Heart left ventricle (tissue), 16 donors: ENCODE measurements at regions not wholly inside any gene's neighbourhood (a gene's known extent, or its start where the extent isn't known, plus 50 kb on each side); places are given as distances from the start of the nearest gene placed in this dataset.

Experiments used
- ATAC-seq, 4 donors: fragments of 200-7000 bp; cut with Tn5 transposase; one replicate each; pipeline ENCODE4 v1.9.1; 2020 to 2022; ENCODE audit warnings: moderate library complexity in 4 of 4, mild to moderate bottlenecking in 3 of 4, moderate number of reproducible peaks in 1 of 4
- DNase-seq, 5 donors: peaks; one replicate each; pipeline ENCODE4 v3.0.0-alpha.2; 2020
- H3K27ac ChIP-seq, 12 donors: fragments of 200-600 bp; sonication (generic) in 4 of 12; one replicate each; pipeline versions ENCODE4 v1.5.0 to v1.8.0; 2016 to 2022; ENCODE audit warnings: mild to moderate bottlenecking in 2 of 12
- H3K27me3 ChIP-seq, 9 donors: fragments of 200-600 bp; sonication (generic) in 2 of 9; one replicate each; pipeline versions ENCODE4 v1.5.1 to v1.8.0; 2016 to 2022; ENCODE audit warnings: mild to moderate bottlenecking in 3 of 9
- H3K36me3 ChIP-seq, 9 donors: fragments of 200-600 bp; sonication (generic) in 2 of 9; one replicate each; pipeline versions ENCODE4 v1.5.0 to v1.8.0; 2018 to 2022; ENCODE audit warnings: mild to moderate bottlenecking in 2 of 9
- H3K4me1 ChIP-seq, 12 donors: fragments of 200-600 bp; sonication (generic) in 4 of 12; one replicate each; pipeline versions ENCODE4 v1.5.0 to v1.8.0; 2016 to 2022; ENCODE audit warnings: mild to moderate bottlenecking in 3 of 12
- H3K4me3 ChIP-seq, 12 donors: fragments of 200-600 bp; sonication (generic) in 4 of 12; one replicate each; pipeline versions ENCODE4 v1.5.0 to v1.8.0; 2017 to 2022; ENCODE audit warnings: mild to moderate bottlenecking in 9 of 12, moderate library complexity in 4 of 12
- H3K9me3 ChIP-seq, 12 donors: fragments of 200-600 bp; sonication (generic) in 4 of 12; one replicate each; pipeline versions ENCODE4 v1.5.0 to v1.8.0; 2016 to 2022; ENCODE audit warnings: mild to moderate bottlenecking in 1 of 12
- CTCF ChIP-seq, 12 donors: fragments of 200-600 bp; sonication (generic) in 4 of 12; IDR thresholded peaks; one replicate each; pipeline versions ENCODE4 v1.5.0 to v1.8.0; 2018 to 2022; ENCODE audit warnings: antibody characterized with exemption in 12 of 12, mild to moderate bottlenecking in 5 of 12
- POLR2A ChIP-seq, 2 donors: fragments of 450-650 bp; IDR thresholded peaks; one replicate each; pipeline ENCODE4 v1.6.1; 2017; ENCODE audit warnings: antibody characterized with exemption in 2 of 2, mild to moderate bottlenecking in 2 of 2, moderate library complexity in 2 of 2
- WGBS, 4 donors: extraction: QIAGEN DNeasy Blood & Tissue Kit in 2 of 4; methylation state at CpG; one replicate each; pipeline versions ENCODE4 v1.1.5 to v1.1.7; 2013 to 2018; 5-methylcytosine and 5-hydroxymethylcytosine counted together
- intact Hi-C, 10 donors: fragments of 100-400 bp; cut with DNase I; formaldehyde crosslinking; loops; one replicate each; pipeline versions ENCODE4 v1.11.1 to v1.14.2; 2022
- donor health status: ischemic (EF 13 %, LVEDD 7.1; RV severe dilation, severe dysfunction).
- donor health status: healthy with polysubstance abuse.
- donor health status: DM: no; HTN: yes; CAD: no.
- donor health status: DM: no; HTN: no; CAD: no.
- donor health status: ischemic (EF 25% LVEDD 6.9; RV normal size, moderate dysfunction).
- donor health status: ischemic (EF 25% LVEDD 5.7; RV mildly dilated, moderate dysfunction).
- donor health status: healthy.
- donor health status: DM: yes; HTN: yes; CAD: no.
- donor health status: ischemic (EF 35%, LVEDD 5.7; RV mildly dilated, moderate dysfunction).
- donor health status: nonischemic (EF 11% LVEDD 7.7; RV severe dilation, severe dysfunction).
- donor health status: DM: yes; HTN: yes; CAD: no.
- donor health status: PGD.
- donor health status: ischemic (EF 29% LVEDD 5.4; RV normal size, mild dysfunction).
- donor health status: nonischemic (EF 23%, LVEDD 6.1; RV moderate dilation, normal function).

GRCh38 chr3:193829781-193830180 lies 236.8 kb downstream of the OPA1 start:
- TF ChIP-seq CTCF (IDR thresholded peaks at IDR 0.05) (no peak), POLR2A (IDR thresholded peaks at IDR 0.05) (no peak)
- Histone ChIP-seq H3K27ac (no peak overlapping the region), H3K4me1 (peaks cover 0 to 39% (median 14%) of the 10 kb centered on the region in 12 donors), H3K9me3 (no peaks in the 10 kb centered on the region), H3K36me3 (no peaks in the 10 kb centered on the region), H3K4me3 (no peak overlapping the region), H3K27me3 (no peaks in the 10 kb centered on the region)
- 84 to 89% (median 87%) methylated on average over 5 of the region's 5 CpGs for whole genome bisulfite sequencing, 4 donors
- ATAC-seq (no peak), DNase-seq (no peak)
- intact Hi-C loops = no loop called here

- H3K27me3 ChIP-seq = peaks cover 0 to 6% (median 0%) of the 10 kb centered on the region in 9 donors
- intact Hi-C loops = no loop called here
- WGBS, 4 donors = 93 to 100% (median 97%) methylated on average over 8 of the region's 8 CpGs
Observed at GRCh38 chr3:193830791-193831191, 237.8 kb downstream of the OPA1 start.

GRCh38 chr3:193831495-193832455 lies 238.8 kb downstream of the OPA1 start:
- Histone ChIP-seq H3K36me3 (no peaks in the 10 kb centered on the region), H3K4me1 (peaks cover 0 to 34% (median 13%) of the 10 kb centered on the region in 12 donors), H3K9me3 (no peaks in the 10 kb centered on the region), H3K27me3 (peaks cover 0 to 6% (median 0%) of the 10 kb centered on the region in 9 donors), H3K27ac (peak overlapping the region in 1 of 12 donors; percentile 52), H3K4me3 (no peak overlapping the region)
- ATAC-seq (peak in 3 of 4 donors; percentile 20 to 63 (median 62)), DNase-seq (peak in 1 of 5 donors; percentile 68)
- intact Hi-C loops = no loop called here
- WGBS, 4 donors = 80 to 86% (median 82%) methylated on average over 19 to 24 of the region's 24 CpGs
- TF ChIP-seq CTCF (IDR thresholded peaks at IDR 0.05) (no peak), POLR2A (IDR thresholded peaks at IDR 0.05) (no peak)

More at GRCh38 chr3:193830791-193831191, 237.8 kb downstream of the OPA1 start:
- ATAC-seq (no peak), DNase-seq (no peak)
- no peaks in the 10 kb centered on the region for H3K9me3 ChIP-seq
- H3K27ac ChIP-seq = no peak overlapping the region
- peaks cover 0 to 39% (median 14%) of the 10 kb centered on the region in 12 donors for H3K4me1 ChIP-seq
- H3K36me3 ChIP-seq = no peaks in the 10 kb centered on the region
- TF ChIP-seq POLR2A (IDR thresholded peaks at IDR 0.05) (no peak), CTCF (IDR thresholded peaks at IDR 0.05) (no peak)
- no peak overlapping the region for H3K4me3 ChIP-seq

- intact Hi-C loops = no loop called here
- Histone ChIP-seq H3K27ac (peak overlapping the region in 11 of 12 donors; percentile 4 to 70 (median 52)), H3K36me3 (no peaks in the 10 kb centered on the region), H3K9me3 (no peaks in the 10 kb centered on the region), H3K27me3 (peaks cover 0 to 6% (median 0%) of the 10 kb centered on the region in 9 donors), H3K4me1 (peaks cover 0 to 34% (median 13%) of the 10 kb centered on the region in 12 donors), H3K4me3 (no peak overlapping the region)
- no peak for TF ChIP-seq POLR2A (IDR thresholded peaks at IDR 0.05)
- TF ChIP-seq CTCF (IDR thresholded peaks at IDR 0.05) = no peak
- WGBS, 4 donors = 61 to 72% (median 65%) methylated on average over 5 of the region's 5 CpGs
- ATAC-seq = peak; percentile 62 to 86 (median 67)
- peak in 2 of 5 donors; percentile 27 to 39 for DNase-seq
Observed at GRCh38 chr3:193832833-193833413, 239.9 kb downstream of the OPA1 start.
